ENCODE measurements at regions not wholly inside any gene's neighbourhood (a gene's known extent, or its start where the extent isn't known, plus 50 kb on each side); places are given as distances from the start of the nearest gene placed in this dataset.

- TF ChIP-seq POLR2AphosphoS5 (IDR thresholded peaks at IDR 0.05; ENCODE audit: low read depth, low read length) (no peak), CREB1 (IDR thresholded peaks at IDR 0.05) (no peak), CTCF (IDR thresholded peaks at IDR 0.05; ENCODE audit: control extremely low read depth in 1 of 3, insufficient read depth in 1 of 3, low read depth in 1 of 3, low read length in 3 of 3) (no peak), KDM5A (IDR thresholded peaks at IDR 0.05; ENCODE audit: low read length) (no peak), EZH2 (IDR thresholded peaks at IDR 0.05; ENCODE audit: low read depth, low read length, severe bottlenecking) (no peak)
- TF ChIP-seq, protein P1, sequence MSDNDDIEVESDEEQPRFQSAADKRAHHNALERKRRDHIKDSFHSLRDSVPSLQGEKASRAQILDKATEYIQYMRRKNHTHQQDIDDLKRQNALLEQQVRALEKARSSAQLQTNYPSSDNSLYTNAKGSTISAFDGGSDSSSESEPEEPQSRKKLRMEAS (IDR thresholded peaks at IDR 0.05): no peak
Measured at GRCh38 chr4:12186526-12186925, 757.8 kb upstream of the HS3ST1 start.
